Neutrophil (primary cell): ENCODE measurements at regions not wholly inside any gene's neighbourhood (a gene's known extent, or its start where the extent isn't known, plus 50 kb on each side); places are given as distances from the start of the nearest gene placed in this dataset.

Experiments
- H3K27ac ChIP-seq: fragments of 200-600 bp; sonication (generic); 2 replicates; pipeline ENCODE4 v1.5.1; 2016; ENCODE audit warnings: mild to moderate bottlenecking, moderate library complexity
- H3K27me3 ChIP-seq: fragments of 200-600 bp; sonication (generic); 2 replicates; pipeline ENCODE4 v1.6.0; 2016; ENCODE audit warnings: mild to moderate bottlenecking
- H3K36me3 ChIP-seq: fragments of 200-600 bp; sonication (generic); 2 replicates; pipeline ENCODE4 v1.5.1; 2017
- H3K4me1 ChIP-seq, 2 experiments: fragments of 200-600 bp in 1 of 2; sonication (generic) in 1 of 2; 1 replicate in 1 of 2; 2 replicates in 1 of 2; pipeline versions ENCODE4 v1.5.1 to v1.6.1; 2013 to 2016; ENCODE audit warnings: low read depth in 1 of 2, low read length in 1 of 2, mild to moderate bottlenecking in 1 of 2, moderate library complexity in 1 of 2; ENCODE audit not compliant: control insufficient read depth in 1 of 2, insufficient read depth in 1 of 2
- H3K4me3 ChIP-seq, 2 experiments: fragments of 200-600 bp in 1 of 2; sonication (generic) in 1 of 2; 1 replicate in 1 of 2; 2 replicates in 1 of 2; pipeline ENCODE4 v1.5.1; 2013 to 2016; ENCODE audit warnings: low read depth in 1 of 2, low read length in 1 of 2, mild to moderate bottlenecking in 1 of 2, moderate library complexity in 1 of 2
- H3K9me3 ChIP-seq: fragments of 200-600 bp; sonication (generic); 2 replicates; pipeline ENCODE4 v1.5.1; 2016
- TF ChIP-seq, protein P1 (sequence below): fragments of 200-600 bp; sonication (generic); IDR thresholded peaks from 2 replicates; pipeline ENCODE4 v1.5.1; 2016; ENCODE audit warnings: antibody characterized with exemption

- H3K27me3 ChIP-seq: no peaks in the 10 kb centered on the region
- no peaks in the 10 kb centered on the region for H3K9me3 ChIP-seq
- TF ChIP-seq, protein P1, sequence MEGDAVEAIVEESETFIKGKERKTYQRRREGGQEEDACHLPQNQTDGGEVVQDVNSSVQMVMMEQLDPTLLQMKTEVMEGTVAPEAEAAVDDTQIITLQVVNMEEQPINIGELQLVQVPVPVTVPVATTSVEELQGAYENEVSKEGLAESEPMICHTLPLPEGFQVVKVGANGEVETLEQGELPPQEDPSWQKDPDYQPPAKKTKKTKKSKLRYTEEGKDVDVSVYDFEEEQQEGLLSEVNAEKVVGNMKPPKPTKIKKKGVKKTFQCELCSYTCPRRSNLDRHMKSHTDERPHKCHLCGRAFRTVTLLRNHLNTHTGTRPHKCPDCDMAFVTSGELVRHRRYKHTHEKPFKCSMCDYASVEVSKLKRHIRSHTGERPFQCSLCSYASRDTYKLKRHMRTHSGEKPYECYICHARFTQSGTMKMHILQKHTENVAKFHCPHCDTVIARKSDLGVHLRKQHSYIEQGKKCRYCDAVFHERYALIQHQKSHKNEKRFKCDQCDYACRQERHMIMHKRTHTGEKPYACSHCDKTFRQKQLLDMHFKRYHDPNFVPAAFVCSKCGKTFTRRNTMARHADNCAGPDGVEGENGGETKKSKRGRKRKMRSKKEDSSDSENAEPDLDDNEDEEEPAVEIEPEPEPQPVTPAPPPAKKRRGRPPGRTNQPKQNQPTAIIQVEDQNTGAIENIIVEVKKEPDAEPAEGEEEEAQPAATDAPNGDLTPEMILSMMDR: no peak
- no peak overlapping the region for H3K27ac ChIP-seq
- H3K4me3 ChIP-seq: no peak overlapping the region
- no peaks in the 10 kb centered on the region for H3K4me1 ChIP-seq
- no peaks in the 10 kb centered on the region for H3K36me3 ChIP-seq
Measured at GRCh38 chr5:2986301-2986700, 234.8 kb upstream of the IRX2 start.

DNA sequence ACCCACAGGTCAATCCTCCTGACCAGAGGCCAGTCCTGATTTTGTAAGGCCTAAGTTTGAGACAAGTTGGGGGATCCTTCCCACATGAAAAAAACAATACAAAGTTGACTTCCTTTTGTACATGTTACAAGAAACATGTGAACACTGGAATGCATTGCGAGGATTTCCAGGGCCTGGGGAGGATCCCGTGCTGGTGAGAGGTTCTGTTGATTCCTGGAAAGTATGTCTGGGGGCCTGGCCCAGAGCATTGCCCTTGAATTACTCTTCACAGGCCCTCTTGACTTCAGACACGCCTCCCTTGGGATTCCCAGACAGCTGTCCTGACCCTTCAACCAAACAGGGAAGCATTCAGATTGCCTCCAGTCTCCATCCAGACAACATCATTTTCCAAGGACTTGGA is 234.2 kb upstream of the IRX2 start:
- H3K36me3 ChIP-seq: no peaks in the 10 kb centered on the region
- H3K27me3 ChIP-seq: no peaks in the 10 kb centered on the region
- H3K9me3 ChIP-seq: no peaks in the 10 kb centered on the region
- no peaks in the 10 kb centered on the region for H3K4me1 ChIP-seq
- no peak overlapping the region for H3K27ac ChIP-seq
- H3K4me3 ChIP-seq: no peak overlapping the region
- TF ChIP-seq, protein P1: no peak

DNA sequence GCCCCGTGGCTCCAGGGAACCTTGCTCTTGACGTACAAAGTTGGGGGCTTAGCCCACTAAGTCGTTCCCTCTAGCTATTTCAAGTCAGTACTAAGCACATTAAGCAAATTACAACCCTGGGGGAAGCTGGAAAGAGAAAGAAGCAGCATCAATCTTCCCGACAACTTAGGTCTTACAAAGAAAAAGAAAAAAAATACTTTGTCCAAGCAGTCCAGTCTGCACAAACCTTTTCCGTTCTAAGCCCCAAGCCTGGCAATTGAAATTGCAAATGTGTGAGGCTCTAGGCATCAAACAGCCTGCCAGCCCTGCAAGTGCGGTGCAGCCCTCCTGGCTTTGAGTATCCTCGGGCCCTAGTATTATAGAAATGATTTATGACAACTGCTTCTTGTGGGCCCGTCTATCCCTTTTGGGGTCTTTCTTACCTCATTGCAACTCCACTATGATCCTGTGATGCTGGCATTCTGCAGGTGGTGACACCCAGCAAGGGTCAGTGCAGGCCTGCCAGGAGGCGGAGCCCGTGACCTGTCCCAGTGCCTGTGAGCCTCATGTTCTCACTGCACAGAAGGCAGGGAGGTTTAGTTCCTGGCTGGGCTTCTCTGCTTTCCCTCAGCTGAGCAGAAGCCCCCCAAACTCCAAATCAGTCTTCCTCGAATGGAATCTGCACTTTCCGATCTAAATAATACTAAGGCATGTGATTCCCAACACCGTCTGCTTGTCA is 232.3 kb upstream of the IRX2 start:
- Histone ChIP-seq H3K4me1 (no peaks in the 10 kb centered on the region), H3K27me3 (no peaks in the 10 kb centered on the region), H3K4me3 (no peak overlapping the region), H3K36me3 (no peaks in the 10 kb centered on the region), H3K27ac (no peak overlapping the region), H3K9me3 (no peaks in the 10 kb centered on the region)
- TF ChIP-seq, protein P1: no peak

DNA sequence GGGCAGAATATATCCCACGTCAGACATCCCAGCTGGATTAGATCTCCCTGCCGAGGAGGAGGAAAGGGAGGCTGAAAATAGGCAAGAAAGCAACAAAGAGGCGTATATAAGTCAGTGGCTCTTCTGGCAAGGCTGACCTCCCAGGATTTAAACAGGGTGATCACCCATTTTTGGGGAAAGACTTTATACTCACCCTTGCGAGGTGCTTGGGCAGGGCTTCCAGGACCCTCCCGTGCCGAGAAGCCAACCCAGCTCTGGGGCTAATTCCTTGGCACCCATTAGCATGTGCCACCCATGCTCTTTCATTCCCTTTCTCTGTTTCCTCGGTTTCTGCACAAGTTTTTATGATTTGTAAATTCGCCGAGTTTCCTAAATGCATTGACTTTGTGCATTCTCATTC is 230.2 kb upstream of the IRX2 start:
- Histone ChIP-seq H3K9me3 (no peaks in the 10 kb centered on the region), H3K36me3 (no peaks in the 10 kb centered on the region), H3K4me3 (no peak overlapping the region), H3K27ac (no peak overlapping the region), H3K27me3 (no peaks in the 10 kb centered on the region), H3K4me1 (no peaks in the 10 kb centered on the region)
- TF ChIP-seq, protein P1: no peak

GRCh38 chr5:2981035-2981434 is 229.6 kb upstream of the IRX2 start:
- TF ChIP-seq, protein P1: no peak
- Histone ChIP-seq H3K9me3 (no peaks in the 10 kb centered on the region), H3K27me3 (no peaks in the 10 kb centered on the region), H3K4me3 (no peak overlapping the region), H3K36me3 (no peaks in the 10 kb centered on the region), H3K27ac (no peak overlapping the region), H3K4me1 (no peaks in the 10 kb centered on the region)

GRCh38 chr5:2960294-2960693 is 208.8 kb upstream of the IRX2 start:
- no peak overlapping the region for H3K27ac ChIP-seq
- H3K4me1 ChIP-seq: no peaks in the 10 kb centered on the region
- H3K4me3 ChIP-seq: no peak overlapping the region
- TF ChIP-seq, protein P1: no peak
- H3K27me3 ChIP-seq: no peaks in the 10 kb centered on the region
- H3K36me3 ChIP-seq: no peaks in the 10 kb centered on the region
- no peaks in the 10 kb centered on the region for H3K9me3 ChIP-seq
